GM18511 (cell line): ENCODE measurements at regions not wholly inside any gene's neighbourhood (a gene's known extent, or its start where the extent isn't known, plus 50 kb on each side); places are given as distances from the start of the nearest gene placed in this dataset.

Source experiments
- ATAC-seq: cut with Tn5 transposase; IDR thresholded peaks from one replicate; pipeline ENCODE4 v1.9.1; 2021; ENCODE audit warnings: mild to moderate bottlenecking, moderate library complexity; ENCODE audit not compliant: unreplicated experiment

GRCh38 chr1:70916034-70916427 lies 131.6 kb downstream of the PTGER3 start:
- no peak for ATAC-seq

- ATAC-seq = no peak
Measured at GRCh38 chr1:70919706-70920323, 127.8 kb downstream of the PTGER3 start.
